ENCODE measurements at regions not wholly inside any gene's neighbourhood (a gene's known extent, or its start where the extent isn't known, plus 50 kb on each side); places are given as distances from the start of the nearest gene placed in this dataset.

- TF ChIP-seq, protein P1, sequence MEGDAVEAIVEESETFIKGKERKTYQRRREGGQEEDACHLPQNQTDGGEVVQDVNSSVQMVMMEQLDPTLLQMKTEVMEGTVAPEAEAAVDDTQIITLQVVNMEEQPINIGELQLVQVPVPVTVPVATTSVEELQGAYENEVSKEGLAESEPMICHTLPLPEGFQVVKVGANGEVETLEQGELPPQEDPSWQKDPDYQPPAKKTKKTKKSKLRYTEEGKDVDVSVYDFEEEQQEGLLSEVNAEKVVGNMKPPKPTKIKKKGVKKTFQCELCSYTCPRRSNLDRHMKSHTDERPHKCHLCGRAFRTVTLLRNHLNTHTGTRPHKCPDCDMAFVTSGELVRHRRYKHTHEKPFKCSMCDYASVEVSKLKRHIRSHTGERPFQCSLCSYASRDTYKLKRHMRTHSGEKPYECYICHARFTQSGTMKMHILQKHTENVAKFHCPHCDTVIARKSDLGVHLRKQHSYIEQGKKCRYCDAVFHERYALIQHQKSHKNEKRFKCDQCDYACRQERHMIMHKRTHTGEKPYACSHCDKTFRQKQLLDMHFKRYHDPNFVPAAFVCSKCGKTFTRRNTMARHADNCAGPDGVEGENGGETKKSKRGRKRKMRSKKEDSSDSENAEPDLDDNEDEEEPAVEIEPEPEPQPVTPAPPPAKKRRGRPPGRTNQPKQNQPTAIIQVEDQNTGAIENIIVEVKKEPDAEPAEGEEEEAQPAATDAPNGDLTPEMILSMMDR (IDR thresholded peaks at IDR 0.05), result no peak
- TF ChIP-seq POLR2A (IDR thresholded peaks at IDR 0.05) (no peak), EP300 (IDR thresholded peaks at IDR 0.05) (no peak), POLR2AphosphoS5 (IDR thresholded peaks at IDR 0.05) (no peak)
These were observed 50.2 kb upstream of the MME start for GRCh38 chr3:155029941-155030340.
